Prostate gland (tissue), 2 donors: ENCODE measurements at regions not wholly inside any gene's neighbourhood (a gene's known extent, or its start where the extent isn't known, plus 50 kb on each side); places are given as distances from the start of the nearest gene placed in this dataset.

Experiments
- CTCF ChIP-seq, 4 experiments: fragments of 200-600 bp in 2 of 4; fragments of 450-650 bp in 2 of 4; sonication (generic) in 2 of 4; IDR thresholded peaks; 1 replicate in 3 of 4; 2 replicates in 1 of 4; pipeline ENCODE4 v1.5.1; 2016 to 2019; ENCODE audit warnings: antibody characterized with exemption in 4 of 4, mild to moderate bottlenecking in 2 of 4, moderate library complexity in 2 of 4
- POLR2A ChIP-seq: fragments of 450-650 bp; IDR thresholded peaks from one replicate; pipeline ENCODE4 v1.6.1; 2016; ENCODE audit warnings: antibody characterized with exemption, mild to moderate bottlenecking
- POLR2AphosphoS5 ChIP-seq: sonication (generic); formaldehyde crosslinking; IDR thresholded peaks from one replicate; pipeline ENCODE4 v1.6.1; 2017; ENCODE audit warnings: antibody characterized with exemption

- TF ChIP-seq CTCF (IDR thresholded peaks at IDR 0.05) = no peak
- no peak for TF ChIP-seq POLR2AphosphoS5
- TF ChIP-seq POLR2A = no peak
Measured at GRCh38 chr2:126392889-126393288, 263.1 kb upstream of the GYPC start.
